ENCODE measurements at regions not wholly inside any gene's neighbourhood (a gene's known extent, or its start where the extent isn't known, plus 50 kb on each side); places are given as distances from the start of the nearest gene placed in this dataset.

GRCh38 chr6:4636191-4636880, 139.9 kb upstream of the CDYL start:
- TF ChIP-seq EZH2 (IDR thresholded peaks at IDR 0.05), result no peak
- no peak for TF ChIP-seq POLR2AphosphoS5 (IDR thresholded peaks at IDR 0.05; ENCODE audit: borderline replicate concordance, low read depth, low read length)
- TF ChIP-seq FOXP2 (optimal IDR thresholded peaks at IDR 0.05; ENCODE audit: control extremely low read depth, extremely low read length, insufficient read depth), result no peak

All from SK-N-MC (cell line).